HepG2 (cell line): ENCODE measurements at regions not wholly inside any gene's neighbourhood (a gene's known extent, or its start where the extent isn't known, plus 50 kb on each side); places are given as distances from the start of the nearest gene placed in this dataset.

Experiments used
- ARID5B ChIP-seq: IDR thresholded peaks from 2 replicates; pipeline ENCODE4 v1.4.0; 2020; ENCODE audit warnings: mild to moderate bottlenecking, missing genetic modification reagents
- CAMTA2 ChIP-seq: sonication (generic); formaldehyde crosslinking; IDR thresholded peaks from 2 replicates; pipeline ENCODE4 v1.4.0; 2020; ENCODE audit warnings: mild to moderate bottlenecking, missing genetic modification reagents, borderline replicate concordance
- FLYWCH1 ChIP-seq: sonication (generic); formaldehyde crosslinking; IDR thresholded peaks from 2 replicates; pipeline ENCODE4 v1.8.1; 2023; ENCODE audit warnings: mild to moderate bottlenecking, missing genetic modification reagents
- MLLT10 ChIP-seq: sonication (generic); formaldehyde crosslinking; IDR thresholded peaks from 2 replicates; pipeline ENCODE4 v1.4.0; 2020; ENCODE audit warnings: missing genetic modification reagents
- MTA3 ChIP-seq: sonication (generic); formaldehyde crosslinking; IDR thresholded peaks from 2 replicates; pipeline ENCODE4 v1.4.0; 2020; ENCODE audit warnings: missing genetic modification reagents
- PAWR ChIP-seq: sonication (generic); formaldehyde crosslinking; IDR thresholded peaks from 2 replicates; pipeline ENCODE4 v1.4.0; 2020; ENCODE audit warnings: missing genetic modification reagents, mild to moderate bottlenecking, borderline replicate concordance
- RBFOX2 ChIP-seq: fragments of 200-400 bp; formaldehyde crosslinking; IDR thresholded peaks from 2 replicates; pipeline ENCODE4 v1.6.1; 2017; ENCODE audit warnings: low read depth, mild to moderate bottlenecking, low read length
- SNAPC5 ChIP-seq: sonication (generic); formaldehyde crosslinking; IDR thresholded peaks from 2 replicates; pipeline ENCODE4 v1.8.1; 2023; ENCODE audit warnings: mild to moderate bottlenecking, missing genetic modification reagents, borderline replicate concordance
- SOX5 ChIP-seq: IDR thresholded peaks from 2 replicates; pipeline ENCODE4 v1.6.1; 2016; ENCODE audit warnings: borderline replicate concordance
- SRY ChIP-seq: sonication (generic); formaldehyde crosslinking; IDR thresholded peaks from 2 replicates; pipeline ENCODE4 v1.8.0; 2022; ENCODE audit warnings: mild to moderate bottlenecking, missing genetic modification reagents
- YEATS2 ChIP-seq: sonication (generic); formaldehyde crosslinking; IDR thresholded peaks from 2 replicates; pipeline ENCODE4 v1.4.0; 2020; ENCODE audit warnings: missing genetic modification reagents, borderline replicate concordance
- ZBTB21 ChIP-seq: sonication (generic); formaldehyde crosslinking; IDR thresholded peaks from 2 replicates; pipeline ENCODE4 v1.4.0; 2020; ENCODE audit warnings: missing genetic modification reagents
- ZNF557 ChIP-seq: sonication (generic); formaldehyde crosslinking; IDR thresholded peaks from 2 replicates; pipeline ENCODE4 v1.4.0; 2020; ENCODE audit warnings: missing genetic modification reagents
- ZNF687 ChIP-seq: sonication (generic); formaldehyde crosslinking; IDR thresholded peaks from 2 replicates; pipeline ENCODE4 v1.5.1; 2020; ENCODE audit warnings: mild to moderate bottlenecking, missing genetic modification reagents, moderate library complexity
- ZNF7 ChIP-seq: IDR thresholded peaks from 2 replicates; pipeline ENCODE4 v1.6.1; 2016; ENCODE audit warnings: missing biosample characterization, missing genetic modification reagents
- ZNF770 ChIP-seq: sonication (generic); formaldehyde crosslinking; IDR thresholded peaks from 2 replicates; pipeline ENCODE4 v1.5.0; 2020; ENCODE audit warnings: mild to moderate bottlenecking, missing genetic modification reagents
- TF ChIP-seq, protein P1 (sequence below): sonication (generic); formaldehyde crosslinking; IDR thresholded peaks from 2 replicates; pipeline ENCODE4 v1.4.0; 2020; ENCODE audit warnings: missing genetic modification reagents, mild to moderate bottlenecking, borderline replicate concordance

DNA sequence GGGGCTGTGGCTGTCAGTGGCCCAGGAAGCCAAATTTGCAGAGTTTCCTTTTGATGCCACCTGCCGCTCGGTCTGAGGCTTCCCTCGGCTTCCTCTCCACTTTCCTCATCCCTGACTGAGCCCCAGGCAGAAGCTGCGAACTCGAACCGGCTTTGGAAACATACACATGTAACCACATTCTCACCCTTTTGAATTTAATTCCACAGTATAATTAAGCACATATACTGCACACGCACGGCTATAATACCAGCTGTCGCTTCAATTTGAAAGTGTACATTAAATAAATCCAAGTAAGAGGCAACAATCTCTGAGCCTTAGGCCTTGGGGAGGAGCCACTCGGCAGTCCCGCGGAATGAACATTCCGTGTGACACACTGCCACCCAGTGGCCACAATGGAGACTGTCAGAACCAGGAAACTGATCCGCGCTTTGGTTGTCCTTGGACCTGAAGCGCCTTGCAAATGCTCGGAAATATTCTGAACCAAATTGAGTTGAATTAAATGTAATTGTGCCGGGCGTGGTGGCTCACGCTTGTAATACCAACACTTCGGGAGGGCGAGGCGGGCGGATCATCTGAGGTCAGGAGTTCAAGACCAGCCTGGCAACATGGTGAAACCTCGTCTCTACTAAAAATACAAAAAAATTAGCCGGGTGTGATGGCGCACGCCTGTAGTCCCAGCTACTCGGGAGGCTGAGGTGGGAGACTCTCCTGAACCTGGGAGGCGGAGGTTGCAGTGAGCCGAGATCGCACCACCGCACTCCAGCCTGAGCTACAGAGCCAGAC lies 117.9 kb upstream of the TMPO start (continued):
- TF ChIP-seq CAMTA2, result no peak
- TF ChIP-seq MTA3 (CRISPR knock-in tag), result no peak
- no peak for TF ChIP-seq SNAPC5 (CRISPR knock-in tag)
- TF ChIP-seq RBFOX2, result no peak
- TF ChIP-seq FLYWCH1 (CRISPR knock-in tag), result no peak
- no peak for TF ChIP-seq MLLT10 (CRISPR knock-in tag)
- TF ChIP-seq ZNF770, result no peak
- TF ChIP-seq, protein P1, sequence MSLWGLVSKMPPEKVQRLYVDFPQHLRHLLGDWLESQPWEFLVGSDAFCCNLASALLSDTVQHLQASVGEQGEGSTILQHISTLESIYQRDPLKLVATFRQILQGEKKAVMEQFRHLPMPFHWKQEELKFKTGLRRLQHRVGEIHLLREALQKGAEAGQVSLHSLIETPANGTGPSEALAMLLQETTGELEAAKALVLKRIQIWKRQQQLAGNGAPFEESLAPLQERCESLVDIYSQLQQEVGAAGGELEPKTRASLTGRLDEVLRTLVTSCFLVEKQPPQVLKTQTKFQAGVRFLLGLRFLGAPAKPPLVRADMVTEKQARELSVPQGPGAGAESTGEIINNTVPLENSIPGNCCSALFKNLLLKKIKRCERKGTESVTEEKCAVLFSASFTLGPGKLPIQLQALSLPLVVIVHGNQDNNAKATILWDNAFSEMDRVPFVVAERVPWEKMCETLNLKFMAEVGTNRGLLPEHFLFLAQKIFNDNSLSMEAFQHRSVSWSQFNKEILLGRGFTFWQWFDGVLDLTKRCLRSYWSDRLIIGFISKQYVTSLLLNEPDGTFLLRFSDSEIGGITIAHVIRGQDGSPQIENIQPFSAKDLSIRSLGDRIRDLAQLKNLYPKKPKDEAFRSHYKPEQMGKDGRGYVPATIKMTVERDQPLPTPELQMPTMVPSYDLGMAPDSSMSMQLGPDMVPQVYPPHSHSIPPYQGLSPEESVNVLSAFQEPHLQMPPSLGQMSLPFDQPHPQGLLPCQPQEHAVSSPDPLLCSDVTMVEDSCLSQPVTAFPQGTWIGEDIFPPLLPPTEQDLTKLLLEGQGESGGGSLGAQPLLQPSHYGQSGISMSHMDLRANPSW (CRISPR knock-in tag), result no peak
- 0 out of 2 replicates have a peak, but pooled peaks have one; percentile 20 for TF ChIP-seq ZNF687 (CRISPR knock-in tag)
- no peak for TF ChIP-seq ZNF557 (CRISPR knock-in tag)
- TF ChIP-seq PAWR (CRISPR knock-in tag), result no peak
- TF ChIP-seq YEATS2, result no peak
- TF ChIP-seq SOX5 (CRISPR knock-in tag), result no peak
- TF ChIP-seq SRY (CRISPR knock-in tag), result no peak
- no peak for TF ChIP-seq ZNF7 (CRISPR knock-in tag)
- TF ChIP-seq ZBTB21 (CRISPR knock-in tag), result no peak
- TF ChIP-seq ARID5B (CRISPR knock-in tag), result 0 out of 2 replicates have a peak, but pooled peaks have one; percentile 24
